HG02571 (cell line): ENCODE measurements at regions not wholly inside any gene's neighbourhood (a gene's known extent, or its start where the extent isn't known, plus 50 kb on each side); places are given as distances from the start of the nearest gene placed in this dataset.
"Not testable (repeated sequence)": the region's sequence is repeated elsewhere in the genome, so short reads cannot be mapped to it uniquely, and the experiment has no call there.

Source experiments
- ATAC-seq: cut with Tn5 transposase; IDR thresholded peaks from one replicate; pipeline ENCODE4 v1.9.1; 2021; ENCODE audit warnings: mild to moderate bottlenecking, moderate library complexity; ENCODE audit not compliant: unreplicated experiment

- no peak for ATAC-seq
These were observed 466.0 kb downstream of the REEP3 start for GRCh38 chr10:63987212-63987611.

GRCh38 chr10:63994371-63994770, 473.2 kb downstream of the REEP3 start:
- no peak for ATAC-seq

- ATAC-seq: no peak
These were observed 486.0 kb downstream of the REEP3 start for GRCh38 chr10:64007157-64007556.

- ATAC-seq: no peak
These were observed 489.5 kb downstream of the REEP3 start for GRCh38 chr10:64010711-64011110.

- ATAC-seq: no peak
These were observed 490.9 kb downstream of the REEP3 start for GRCh38 chr10:64011912-64012714.

- ATAC-seq: no peak
These were observed 493.1 kb downstream of the REEP3 start for GRCh38 chr10:64014281-64014680.

- no peak for ATAC-seq
These were observed 502.8 kb downstream of the REEP3 start for GRCh38 chr10:64023926-64024470.

GRCh38 chr10:64033711-64034110, 512.5 kb downstream of the REEP3 start:
- ATAC-seq: no peak

GRCh38 chr10:64036321-64036930, 515.2 kb downstream of the REEP3 start:
- ATAC-seq: no peak

GRCh38 chr10:64037071-64037661, 516.0 kb downstream of the REEP3 start:
- ATAC-seq: no peak

GRCh38 chr10:64038107-64038506, 516.9 kb downstream of the REEP3 start:
- ATAC-seq: no peak

GRCh38 chr10:64039198-64039597, 518.0 kb downstream of the REEP3 start:
- no peak for ATAC-seq

GRCh38 chr10:64040781-64041180, 519.6 kb downstream of the REEP3 start:
- ATAC-seq: peak; percentile 18

- peak; percentile 95 for ATAC-seq
These were observed 520.2 kb downstream of the REEP3 start for GRCh38 chr10:64041185-64041988.

GRCh38 chr10:64041989-64042490, 520.8 kb downstream of the REEP3 start:
- no peak for ATAC-seq

- ATAC-seq: no peak
These were observed 522.9 kb downstream of the REEP3 start for GRCh38 chr10:64044098-64044497.

- ATAC-seq: not testable (repeated sequence)
These were observed 523.9 kb downstream of the REEP3 start for GRCh38 chr10:64044957-64045632.

GRCh38 chr10:64054392-64054791, 533.2 kb downstream of the REEP3 start:
- ATAC-seq: no peak

- no peak for ATAC-seq
These were observed 538.7 kb downstream of the REEP3 start for GRCh38 chr10:64059884-64060283.

- no peak for ATAC-seq
These were observed 539.2 kb downstream of the REEP3 start for GRCh38 chr10:64060389-64060788.
